Stromal cell of bone marrow (primary cell): ENCODE measurements at regions not wholly inside any gene's neighbourhood (a gene's known extent, or its start where the extent isn't known, plus 50 kb on each side); places are given as distances from the start of the nearest gene placed in this dataset.

Source experiments
- DNase-seq: peaks from one replicate; pipeline ENCODE4 v3.0.0-alpha.2; 2012; ENCODE audit warnings: low read depth

DNA sequence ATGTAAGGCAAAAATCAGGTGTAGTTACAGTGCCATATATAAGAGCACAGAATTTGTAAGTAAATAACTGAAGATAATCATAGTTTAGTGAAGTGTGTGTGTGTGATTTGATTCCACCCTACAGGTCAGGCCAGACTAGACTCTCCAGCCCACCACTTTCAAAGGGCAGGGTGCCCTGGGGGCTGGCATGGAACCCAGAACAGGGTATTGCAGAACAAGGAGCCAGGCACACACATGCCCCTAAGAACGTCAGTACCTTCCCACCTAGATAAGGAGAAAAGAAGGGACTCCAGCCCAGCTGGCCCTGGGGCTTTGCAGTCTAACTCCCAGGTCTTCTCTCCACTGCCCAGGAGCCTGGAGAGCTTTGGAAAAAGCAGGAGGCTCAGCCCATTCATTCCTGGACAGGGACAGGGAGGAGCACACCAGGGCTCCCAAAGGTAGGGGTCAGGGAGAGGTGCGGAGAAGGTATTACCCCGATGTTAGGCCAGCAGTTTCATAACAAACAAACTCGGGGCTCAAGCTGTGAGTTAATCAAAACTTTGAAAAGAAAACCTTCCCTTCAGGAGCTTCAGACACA, 149.7 kb upstream of the VANGL1 start:
- no peak for DNase-seq

DNA sequence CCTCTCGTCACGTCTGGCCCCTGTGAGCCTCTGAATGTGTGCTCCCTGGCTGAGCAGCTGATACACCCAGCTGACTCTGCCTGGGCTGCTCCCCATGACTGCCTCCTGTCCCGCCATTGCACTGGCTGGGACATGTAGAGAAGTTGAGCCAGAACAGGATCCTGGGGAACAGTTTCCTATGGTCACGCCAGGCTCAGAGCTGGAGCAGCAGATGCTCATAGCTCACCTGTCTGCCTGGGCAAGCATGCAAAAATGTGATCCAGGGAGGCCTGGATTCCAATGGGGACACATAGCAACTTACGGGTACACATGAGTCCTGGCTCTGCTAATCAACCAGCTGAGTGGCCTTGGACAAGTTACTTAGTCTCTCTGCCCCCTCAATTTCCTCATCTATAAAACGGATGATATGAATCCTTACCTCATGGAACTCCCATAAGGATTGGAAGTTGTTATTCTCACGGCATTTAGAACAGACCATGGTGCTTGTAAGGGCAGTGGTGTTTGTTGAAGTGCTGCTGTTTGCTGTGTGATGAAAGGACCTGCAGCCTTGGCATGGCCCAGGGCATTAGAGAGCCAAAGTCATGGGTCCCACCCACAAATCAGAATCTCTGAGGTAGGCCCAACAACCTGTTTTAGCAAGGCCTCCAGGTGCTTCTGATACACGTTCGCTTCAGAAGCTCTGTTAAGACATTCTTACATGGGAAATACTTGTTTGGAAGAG, 150.3 kb upstream of the VANGL1 start:
- no peak for DNase-seq

DNA sequence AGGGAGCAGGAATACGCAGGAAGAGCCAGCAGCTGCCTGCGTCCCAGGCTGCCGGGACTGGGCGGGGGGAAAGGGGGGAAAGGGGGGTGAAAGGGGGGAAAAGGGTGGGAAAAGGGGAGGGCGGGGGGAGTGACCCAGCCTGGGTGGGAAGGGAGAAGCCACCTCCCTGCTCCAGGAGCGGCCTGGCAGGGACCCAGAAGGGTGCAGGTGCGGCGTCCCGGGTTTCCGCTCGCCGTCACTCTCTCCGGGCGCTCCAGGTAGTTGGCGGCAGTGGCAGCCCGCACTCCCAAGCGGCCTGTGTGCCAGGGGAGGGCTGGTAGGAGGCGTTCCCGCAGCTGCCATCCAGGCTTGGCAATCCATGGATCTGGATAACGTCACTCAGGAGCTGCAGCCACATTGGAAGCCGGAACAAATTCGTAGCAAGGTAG, 141.0 kb upstream of the NGF start:
- no peak for DNase-seq

DNA sequence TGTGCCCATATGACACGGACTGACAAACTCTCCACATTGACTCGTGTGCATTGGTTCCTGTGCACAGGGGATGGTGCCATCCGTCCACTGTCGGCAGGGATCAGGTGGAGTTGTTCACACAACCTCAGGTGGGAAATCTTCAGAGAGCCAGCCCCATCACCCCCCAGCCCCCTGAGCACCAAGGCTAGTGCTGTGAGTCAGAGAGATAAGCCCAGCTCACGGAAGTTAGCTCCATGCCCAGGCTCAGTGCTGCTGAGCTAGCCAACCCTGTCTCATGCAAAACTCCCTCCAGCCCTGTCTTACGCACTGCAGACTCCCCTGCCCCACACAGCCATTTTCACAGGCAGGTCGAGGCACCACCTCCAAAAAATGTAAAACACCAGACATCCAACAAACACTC, 139.0 kb upstream of the NGF start:
- no peak for DNase-seq

DNA sequence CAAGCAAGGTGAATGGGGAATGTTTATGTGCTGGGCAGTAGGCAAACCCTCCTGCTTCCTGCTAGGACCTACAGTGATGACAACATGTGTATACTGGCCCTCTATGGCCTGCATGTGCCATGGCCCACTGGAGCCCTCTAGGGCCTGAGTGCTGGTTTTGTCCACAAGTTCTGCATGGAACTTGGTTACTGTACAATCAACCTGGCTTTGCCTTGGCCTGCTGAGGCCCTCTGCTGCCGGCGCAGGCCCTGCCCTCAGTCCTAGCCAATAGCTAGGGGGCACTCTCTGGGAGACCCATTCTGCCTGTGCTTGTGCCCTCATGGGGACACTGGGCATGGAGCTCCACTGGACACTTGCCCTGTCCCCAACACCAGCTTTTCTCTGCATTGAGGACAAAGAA, 138.6 kb upstream of the NGF start:
- no peak for DNase-seq

DNA sequence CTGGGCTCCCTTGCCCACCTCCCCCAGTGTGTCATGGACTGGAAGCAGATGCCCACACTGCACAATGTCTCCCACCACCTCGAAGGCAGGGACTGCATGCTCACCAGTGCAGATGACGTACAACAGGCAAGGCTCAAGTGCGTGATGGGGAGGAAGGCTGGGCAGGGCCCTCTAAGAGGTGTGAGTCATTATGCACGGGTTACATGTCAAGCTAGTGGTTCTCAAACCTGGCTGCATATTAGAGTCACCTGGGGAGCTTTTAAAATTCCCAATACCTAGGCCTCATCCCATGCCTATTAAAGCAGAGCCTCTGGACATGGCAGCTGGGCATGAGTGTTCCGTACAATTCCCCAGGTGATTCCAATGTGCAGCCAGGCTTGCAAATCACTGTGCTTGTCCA, 137.9 kb upstream of the NGF start:
- DNase-seq = no peak

DNA sequence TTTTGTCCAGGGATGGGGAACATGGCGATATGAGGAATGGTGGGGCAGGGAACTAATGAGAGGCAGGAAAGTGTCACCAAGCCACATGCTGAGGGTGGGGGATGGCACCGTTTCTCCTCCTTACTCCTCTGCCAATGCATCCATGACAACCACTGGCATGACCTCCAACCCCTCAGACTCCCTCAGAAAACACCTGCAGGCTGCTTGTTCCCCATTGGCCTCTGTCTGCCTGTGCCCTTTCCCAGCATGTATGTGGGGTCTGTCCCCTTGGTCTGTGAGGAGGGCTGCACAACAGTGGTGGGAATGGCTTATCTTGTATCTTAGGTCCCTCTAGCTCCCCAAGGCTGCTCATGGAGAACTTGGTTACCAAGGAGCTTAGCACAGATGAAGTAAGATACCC, 137.2 kb upstream of the NGF start:
- no peak for DNase-seq

DNA sequence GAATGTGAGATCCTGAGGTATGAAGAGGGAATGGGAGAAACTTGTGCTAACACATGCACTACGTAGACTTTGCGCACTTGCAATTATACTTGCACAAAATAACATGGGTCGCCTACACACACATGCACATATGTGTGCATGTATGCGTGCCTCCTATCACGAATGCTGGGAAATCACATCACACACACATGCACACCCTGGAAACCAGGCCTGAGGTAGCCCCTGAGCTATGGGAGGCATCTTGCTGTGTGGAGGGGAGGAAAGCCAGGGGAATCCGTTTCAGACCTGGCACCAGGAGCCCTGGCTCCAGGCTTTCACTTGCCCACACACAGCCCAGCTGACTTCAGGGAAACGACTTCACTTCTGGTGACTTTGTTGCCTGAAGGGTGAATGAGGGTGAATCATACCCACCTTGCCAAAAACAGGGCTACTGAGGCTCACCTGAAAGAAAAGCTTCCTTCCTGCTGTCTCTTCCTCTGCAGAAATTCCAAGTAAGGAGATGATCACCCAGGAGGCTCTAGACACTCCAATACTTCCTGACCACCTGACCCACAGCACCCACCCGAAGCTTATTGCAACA, 136.0 kb upstream of the NGF start:
- no peak for DNase-seq

DNA sequence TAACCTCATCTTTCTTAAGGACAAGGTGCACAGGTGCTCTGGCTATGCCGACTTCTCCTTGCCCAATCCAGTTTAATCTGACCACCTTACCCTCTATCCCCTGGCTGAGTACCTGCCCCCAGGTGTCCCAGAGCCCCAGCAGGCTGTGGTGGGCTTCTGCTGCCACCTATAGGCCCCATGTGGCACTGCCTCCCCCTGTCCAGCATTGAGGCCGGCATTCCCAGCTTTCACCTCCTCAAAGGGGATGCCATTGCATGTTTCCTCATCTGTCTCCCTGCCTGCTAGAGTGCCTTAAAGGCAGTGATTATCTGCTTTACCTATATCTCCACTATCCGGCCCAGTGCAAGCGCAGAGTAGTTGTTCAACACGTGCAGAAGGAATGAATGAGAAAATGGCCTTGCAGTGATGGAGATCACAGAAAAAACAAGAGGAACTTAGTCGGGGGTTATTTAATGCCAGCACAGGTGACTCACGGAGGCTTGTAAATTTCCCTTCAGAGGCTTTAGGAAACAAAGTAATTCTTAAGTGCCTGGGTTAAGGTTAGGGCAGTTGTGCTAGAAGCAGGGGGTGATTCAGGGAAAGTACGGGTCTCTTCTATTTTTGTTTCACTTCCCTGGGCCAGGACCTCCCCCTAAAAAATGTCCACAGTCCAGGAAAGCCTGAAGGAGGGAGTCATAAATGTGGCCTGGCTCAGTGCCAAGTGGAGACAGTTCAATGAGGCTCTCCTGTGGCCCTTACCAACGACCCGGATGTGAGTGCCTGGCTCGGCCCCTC, 131.8 kb upstream of the NGF start:
- DNase-seq = no peak

DNA sequence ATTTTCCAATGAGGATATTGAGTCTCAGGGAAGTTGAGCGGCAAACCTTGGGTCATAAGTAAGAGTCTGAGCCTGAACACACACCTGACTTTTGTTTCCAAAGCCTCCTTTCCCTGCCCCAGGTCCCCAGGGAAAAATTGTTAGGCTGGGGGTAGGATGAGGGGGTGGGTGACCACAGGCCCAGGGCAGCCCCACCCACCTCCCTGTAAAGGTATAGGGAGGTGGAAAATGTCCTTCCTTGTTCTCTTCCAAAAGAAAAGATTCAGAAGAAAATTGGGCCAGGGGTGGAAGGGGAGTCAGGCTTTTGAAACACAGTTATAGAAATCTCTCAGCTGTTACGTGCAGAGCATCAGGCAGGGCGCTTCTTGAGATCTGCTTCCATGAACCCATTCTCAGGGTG, 129.7 kb upstream of the NGF start:
- no peak for DNase-seq

DNA sequence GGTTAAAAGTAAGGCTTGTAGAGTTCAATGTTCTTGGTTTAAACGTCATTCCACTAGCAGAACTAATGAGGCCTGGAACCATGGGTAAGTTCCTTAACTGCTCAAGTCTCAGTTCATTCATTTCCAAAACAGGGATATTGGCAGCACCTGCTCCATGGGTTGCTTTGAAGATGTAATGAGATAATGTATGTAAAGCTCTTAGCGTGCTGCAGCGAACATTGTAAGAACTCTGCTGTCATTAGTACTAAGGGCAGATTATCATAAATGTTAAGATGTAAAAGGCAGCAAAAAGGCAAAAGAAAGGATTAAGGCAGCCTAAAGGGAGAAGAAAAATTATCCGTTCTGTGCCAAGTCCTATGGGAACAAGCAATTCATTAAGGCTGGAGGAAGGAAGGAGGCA, 129.1 kb upstream of the NGF start:
- no peak for DNase-seq

DNA sequence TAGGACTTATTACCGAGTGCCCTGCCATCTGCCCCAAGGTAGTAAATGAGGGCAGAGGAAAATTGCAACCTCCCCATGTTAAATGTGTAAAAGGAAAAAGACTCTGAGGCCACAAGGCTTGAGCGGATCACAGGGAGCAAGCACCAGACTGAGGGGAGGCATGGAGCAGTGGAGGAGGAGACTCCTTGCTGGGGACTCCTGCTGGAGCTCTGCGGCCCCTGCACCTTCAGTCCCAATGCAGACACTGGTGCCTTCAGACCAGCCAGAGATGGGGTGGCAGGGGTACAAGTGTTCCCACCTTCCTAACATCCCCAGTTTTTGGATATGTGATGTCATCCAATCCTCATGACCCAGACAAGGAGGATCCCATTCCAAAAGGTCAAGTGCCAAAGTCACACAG, 128.4 kb upstream of the NGF start:
- DNase-seq = no peak

DNA sequence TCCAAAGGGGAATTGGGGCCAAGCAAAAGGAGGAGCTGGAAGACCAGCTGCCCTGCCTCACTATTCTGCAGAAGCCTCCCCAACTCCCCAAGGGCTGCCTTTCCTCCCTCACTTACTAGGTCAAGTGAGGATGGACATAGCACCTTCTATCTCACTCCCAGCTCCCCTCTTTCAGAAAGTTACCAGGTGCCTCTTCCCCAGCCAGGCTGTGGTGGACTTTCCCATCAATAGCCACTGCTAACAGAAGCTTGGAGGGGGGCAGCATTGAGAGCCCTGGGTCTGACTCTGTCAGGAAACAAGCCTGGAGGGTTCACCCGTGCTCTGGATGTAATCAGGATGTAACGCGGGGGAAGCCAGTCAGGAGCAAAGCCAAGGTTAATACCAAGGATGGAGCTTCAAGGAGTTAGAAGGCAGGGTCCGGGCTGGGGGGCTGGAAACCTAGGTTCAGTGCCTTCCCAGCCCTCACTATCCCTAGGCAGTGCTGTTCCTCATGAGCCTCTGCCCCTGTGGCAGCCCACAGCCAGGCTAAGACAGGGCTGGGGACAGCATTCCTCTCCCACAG, 127.8 kb upstream of the NGF start:
- no peak for DNase-seq

DNA sequence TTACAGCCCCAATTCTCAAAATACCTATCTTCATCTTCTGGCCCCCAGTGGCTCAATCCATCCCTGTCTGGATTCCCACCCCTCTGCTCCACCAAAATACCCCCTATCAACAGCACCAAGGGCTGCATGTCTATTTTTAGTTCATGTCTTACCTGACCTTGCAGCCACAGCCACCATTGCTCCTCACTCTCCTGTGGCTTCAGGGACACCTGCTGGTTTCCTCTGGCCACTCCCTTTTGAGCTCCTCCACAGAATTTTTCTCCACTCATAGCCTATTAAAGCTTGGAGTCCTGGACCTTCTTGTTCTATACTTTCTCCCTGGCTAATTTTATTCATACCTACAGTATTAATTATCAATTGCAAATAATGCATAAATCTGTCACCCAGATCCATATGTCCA, 125.3 kb upstream of the NGF start:
- no peak for DNase-seq

DNA sequence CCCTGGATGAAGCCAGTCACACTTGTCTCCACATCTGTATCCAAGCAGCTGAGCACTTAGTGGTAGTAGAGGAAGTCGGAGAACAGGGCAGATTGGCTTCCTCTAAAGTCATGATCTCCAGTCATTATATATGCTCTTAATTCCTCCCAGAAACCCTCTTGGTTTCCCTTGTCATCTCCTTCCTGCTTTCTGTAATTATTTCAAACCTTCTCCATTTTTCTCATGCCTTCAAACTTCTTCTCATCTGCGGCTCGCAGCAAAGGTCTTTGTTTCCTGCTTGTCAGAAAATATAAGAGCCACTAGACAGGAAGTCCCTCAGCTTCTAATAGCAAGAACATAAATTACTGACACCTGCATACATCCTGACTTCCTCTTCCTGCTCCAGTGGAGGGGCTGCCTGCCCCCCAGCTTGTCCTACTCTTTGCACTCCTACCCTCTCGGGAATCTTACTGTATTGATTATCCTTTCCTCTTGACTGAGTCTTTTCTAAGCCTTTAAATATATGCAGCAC, 124.6 kb upstream of the NGF start:
- no peak for DNase-seq

DNA sequence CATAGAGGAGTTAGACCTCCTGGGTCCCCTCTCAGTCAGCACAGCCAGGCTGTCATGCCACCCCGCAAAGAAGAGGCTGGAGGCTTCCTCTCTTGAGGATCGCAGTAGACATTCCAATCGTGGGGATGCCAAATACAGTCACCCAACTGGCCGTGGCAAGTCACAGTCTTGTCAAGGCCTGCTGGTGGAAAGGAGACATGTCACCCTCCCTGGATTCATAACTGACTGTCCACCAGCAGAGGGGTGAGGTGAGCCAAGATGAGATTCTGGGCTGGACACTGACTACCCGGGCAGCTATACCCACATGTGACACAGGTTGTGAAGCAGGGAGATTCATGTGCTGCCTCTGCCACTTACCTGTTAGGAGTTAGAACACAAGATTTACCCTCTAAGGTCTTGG, 123.5 kb upstream of the NGF start:
- no peak for DNase-seq

DNA sequence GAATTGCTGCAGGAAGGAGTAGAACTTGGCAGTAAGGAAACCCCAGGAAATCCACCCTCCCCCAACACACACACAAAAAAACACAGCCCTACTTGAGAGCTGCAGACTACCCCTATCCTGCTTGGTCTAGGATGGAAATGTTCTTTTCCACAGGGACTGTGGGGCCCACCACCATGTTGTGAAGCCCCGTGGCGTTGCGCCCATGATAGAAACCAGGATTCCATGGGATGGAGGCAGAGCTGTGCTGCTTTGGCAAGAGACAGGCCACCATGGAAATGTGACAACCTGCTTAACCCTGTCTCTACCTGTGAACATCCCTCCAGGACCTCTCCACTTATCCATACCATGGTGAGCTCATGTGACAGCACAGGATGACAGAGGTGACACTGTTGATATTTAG, 121.1 kb upstream of the NGF start:
- no peak for DNase-seq

DNA sequence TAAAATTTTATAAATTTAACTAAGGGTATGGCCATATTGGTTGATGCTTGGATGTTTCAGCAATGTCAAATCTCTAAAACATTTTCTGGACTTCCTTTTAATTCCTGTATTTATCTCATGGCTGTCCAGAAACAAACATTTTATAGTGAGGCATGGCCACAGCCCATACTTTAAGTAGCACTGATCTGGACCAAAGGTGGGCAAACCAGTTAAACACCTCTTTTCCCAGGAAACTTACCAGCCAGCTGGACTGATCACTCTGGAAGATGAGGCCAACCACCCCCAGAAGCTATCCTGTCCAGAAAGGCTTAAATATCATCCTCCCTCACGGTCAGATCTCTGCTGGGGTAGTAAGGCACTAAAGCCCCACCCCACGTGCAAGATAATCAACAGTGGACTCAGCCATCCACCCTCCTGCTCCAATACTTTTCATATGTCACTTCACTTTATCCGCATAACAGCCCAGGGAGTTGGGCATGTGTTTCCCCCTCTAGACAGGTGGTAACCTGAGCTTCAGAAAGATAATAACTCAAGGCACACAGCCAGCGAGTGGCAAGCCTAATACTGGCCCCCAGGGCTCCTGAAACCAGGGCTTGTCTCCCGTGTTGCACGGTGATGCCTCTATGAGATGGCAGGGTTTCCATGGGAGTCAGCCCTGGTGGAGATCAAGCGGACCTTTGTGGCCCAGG, 120.5 kb upstream of the NGF start:
- DNase-seq = no peak

DNA sequence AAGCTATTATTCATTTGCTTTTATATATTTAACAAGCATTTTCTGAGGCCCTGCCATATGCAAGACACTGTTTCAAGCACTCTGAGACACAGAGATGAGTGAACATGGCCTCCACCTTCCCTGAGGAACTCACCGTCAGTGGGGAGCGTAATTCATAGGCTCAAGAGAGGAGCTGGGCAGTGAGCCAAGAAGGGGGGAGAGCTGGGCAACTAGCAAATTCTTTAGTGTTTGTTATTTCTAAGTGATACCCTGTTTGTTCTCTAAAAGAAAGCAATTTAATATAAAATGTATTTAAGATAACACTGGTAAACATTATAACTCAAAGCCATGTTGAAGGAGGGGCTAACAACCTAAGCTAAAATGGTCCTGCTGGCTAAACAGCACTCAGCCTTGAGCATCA, 119.2 kb upstream of the NGF start:
- DNase-seq = no peak

DNA sequence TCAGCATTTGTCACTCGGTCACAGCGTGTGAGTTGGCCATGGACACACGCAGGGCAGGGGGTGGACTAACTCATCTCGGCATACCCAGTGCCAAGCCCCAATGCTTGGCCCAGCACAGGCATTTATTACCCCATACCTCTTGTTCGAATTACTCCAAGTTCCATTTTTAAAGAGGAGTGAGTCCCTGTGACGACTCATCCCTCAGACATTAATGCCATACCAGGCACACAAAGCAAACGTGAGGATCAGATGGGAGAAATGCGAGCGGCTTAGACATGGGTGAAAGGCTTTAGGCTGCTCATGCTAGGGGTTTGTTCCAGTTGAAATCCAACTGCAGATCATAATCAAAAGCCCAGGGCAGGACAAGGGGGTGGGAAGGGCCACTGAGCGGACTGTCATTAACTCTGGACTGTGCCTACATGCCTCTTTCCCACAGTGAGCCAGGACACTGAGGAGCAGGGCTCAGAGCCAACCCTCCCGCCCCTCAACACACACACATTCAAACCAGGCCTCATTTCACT, 118.5 kb upstream of the NGF start:
- no peak for DNase-seq

DNA sequence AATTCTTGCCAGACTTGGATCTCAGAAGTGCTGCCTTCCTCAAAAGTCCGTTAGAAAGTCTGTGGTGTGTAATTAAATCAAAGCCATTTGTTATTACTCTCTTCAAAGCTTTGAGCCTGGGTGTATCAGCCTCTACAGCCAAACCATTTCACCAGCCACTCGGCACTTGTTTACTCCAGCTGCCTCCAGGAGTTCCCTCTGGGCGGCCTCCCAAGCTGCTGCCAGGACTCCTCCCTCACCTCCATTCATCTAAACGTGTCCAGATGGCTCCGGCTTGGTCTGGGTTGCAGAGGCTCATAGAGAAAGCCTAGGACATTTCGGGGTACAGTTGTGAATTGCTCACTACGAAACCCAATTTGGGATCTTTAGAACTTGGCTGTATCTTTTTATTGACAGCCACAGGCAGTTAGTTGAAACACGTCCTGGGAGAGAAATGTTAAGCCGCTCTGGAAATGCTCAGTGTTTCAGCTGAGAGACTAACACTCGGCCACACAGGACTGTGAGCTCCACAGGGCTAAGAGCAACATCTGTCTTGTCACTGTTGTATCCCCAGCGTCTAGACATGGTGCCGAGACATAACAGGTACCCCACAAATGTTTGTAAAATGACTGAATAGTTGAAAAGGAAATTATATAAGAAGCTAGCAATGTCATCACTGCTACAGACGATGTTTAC, 116.9 kb upstream of the NGF start:
- DNase-seq = no peak
